22Rv1 (cell line): ENCODE measurements at regions not wholly inside any gene's neighbourhood (a gene's known extent, or its start where the extent isn't known, plus 50 kb on each side); places are given as distances from the start of the nearest gene placed in this dataset.

ENCODE experiments used
- ZFX ChIP-seq: fragments of 450-650 bp; IDR thresholded peaks from 2 replicates; pipeline ENCODE4 v1.6.1; 2017; ENCODE audit warnings: antibody characterized with exemption, borderline replicate concordance
- TF ChIP-seq, protein P1 (sequence below): fragments of 450-650 bp; IDR thresholded peaks from 2 replicates; pipeline ENCODE4 v1.5.1; 2017; ENCODE audit warnings: mild to moderate bottlenecking

DNA sequence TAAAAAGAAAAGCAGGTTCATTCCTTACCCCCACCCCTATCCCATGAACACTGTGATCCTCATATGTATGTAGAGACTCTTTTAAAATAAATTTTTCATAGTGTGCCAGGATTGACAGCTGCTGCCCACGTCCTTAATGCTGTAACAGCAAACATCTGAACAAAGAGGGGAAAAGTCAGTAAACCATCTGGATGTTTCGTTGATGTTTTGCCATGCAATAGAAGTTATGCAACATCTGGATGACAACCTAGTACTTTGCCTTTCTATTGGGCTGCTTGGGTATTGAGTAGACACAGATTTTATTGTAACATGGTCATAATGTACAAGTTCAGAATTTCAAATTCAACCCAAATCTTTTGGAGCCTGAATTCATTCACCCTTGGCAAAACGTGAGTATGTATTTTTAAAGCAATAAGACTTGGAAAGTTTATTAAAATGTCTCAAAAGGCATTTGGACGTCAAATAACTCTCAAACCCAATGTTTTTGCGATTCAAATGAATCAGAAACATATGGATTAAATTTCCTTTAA is 500.3 kb downstream of the DHX35 start:
- TF ChIP-seq, protein P1, sequence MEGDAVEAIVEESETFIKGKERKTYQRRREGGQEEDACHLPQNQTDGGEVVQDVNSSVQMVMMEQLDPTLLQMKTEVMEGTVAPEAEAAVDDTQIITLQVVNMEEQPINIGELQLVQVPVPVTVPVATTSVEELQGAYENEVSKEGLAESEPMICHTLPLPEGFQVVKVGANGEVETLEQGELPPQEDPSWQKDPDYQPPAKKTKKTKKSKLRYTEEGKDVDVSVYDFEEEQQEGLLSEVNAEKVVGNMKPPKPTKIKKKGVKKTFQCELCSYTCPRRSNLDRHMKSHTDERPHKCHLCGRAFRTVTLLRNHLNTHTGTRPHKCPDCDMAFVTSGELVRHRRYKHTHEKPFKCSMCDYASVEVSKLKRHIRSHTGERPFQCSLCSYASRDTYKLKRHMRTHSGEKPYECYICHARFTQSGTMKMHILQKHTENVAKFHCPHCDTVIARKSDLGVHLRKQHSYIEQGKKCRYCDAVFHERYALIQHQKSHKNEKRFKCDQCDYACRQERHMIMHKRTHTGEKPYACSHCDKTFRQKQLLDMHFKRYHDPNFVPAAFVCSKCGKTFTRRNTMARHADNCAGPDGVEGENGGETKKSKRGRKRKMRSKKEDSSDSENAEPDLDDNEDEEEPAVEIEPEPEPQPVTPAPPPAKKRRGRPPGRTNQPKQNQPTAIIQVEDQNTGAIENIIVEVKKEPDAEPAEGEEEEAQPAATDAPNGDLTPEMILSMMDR = no peak
- no peak for TF ChIP-seq ZFX
